Suprapubic skin (tissue), 4 donors: ENCODE measurements at regions not wholly inside any gene's neighbourhood (a gene's known extent, or its start where the extent isn't known, plus 50 kb on each side); places are given as distances from the start of the nearest gene placed in this dataset.

Experiments
- DNase-seq, 2 donors: peaks; one replicate each; pipeline ENCODE4 v3.0.0-alpha.2; 2019; ENCODE audit warnings: low spot score in 2 of 2
- H3K27ac ChIP-seq: fragments of 200-600 bp; sonication (generic); one replicate; pipeline ENCODE4 v1.5.1; 2019
- H3K27me3 ChIP-seq: fragments of 200-600 bp; sonication (generic); one replicate; pipeline ENCODE4 v1.5.1; 2019
- H3K36me3 ChIP-seq: fragments of 200-600 bp; sonication (generic); one replicate; pipeline ENCODE4 v1.5.1; 2019
- H3K4me1 ChIP-seq: fragments of 200-600 bp; sonication (generic); one replicate; pipeline ENCODE4 v1.5.1; 2019
- H3K4me3 ChIP-seq: fragments of 200-600 bp; sonication (generic); one replicate; pipeline ENCODE4 v1.5.1; 2019; ENCODE audit warnings: mild to moderate bottlenecking
- H3K9me3 ChIP-seq: fragments of 200-600 bp; sonication (generic); one replicate; pipeline ENCODE4 v1.5.1; 2019
- CTCF ChIP-seq, 2 donors: fragments of 200-600 bp in 1 of 2; fragments of 450-650 bp in 1 of 2; sonication (generic) in 1 of 2; IDR thresholded peaks; one replicate each; pipeline ENCODE4 v1.5.1; 2016 to 2019; ENCODE audit warnings: antibody characterized with exemption in 2 of 2, mild to moderate bottlenecking in 1 of 2, moderate library complexity in 1 of 2
- EP300 ChIP-seq: sonication (generic); formaldehyde crosslinking; IDR thresholded peaks from one replicate; pipeline ENCODE4 v1.6.1; 2017; ENCODE audit warnings: antibody characterized with exemption
- POLR2A ChIP-seq, 2 donors: fragments of 450-650 bp; IDR thresholded peaks; one replicate each; pipeline ENCODE4 v1.6.1; 2017; ENCODE audit warnings: antibody characterized with exemption in 2 of 2, mild to moderate bottlenecking in 2 of 2, moderate library complexity in 2 of 2
- POLR2AphosphoS5 ChIP-seq, 3 donors: sonication (generic); formaldehyde crosslinking; IDR thresholded peaks; one replicate each; pipeline ENCODE4 v1.6.1; 2017; ENCODE audit warnings: antibody characterized with exemption in 3 of 3
- WGBS: methylation state at CpG from one replicate; pipeline ENCODE4 v1.1.5; 2018; 5-methylcytosine and 5-hydroxymethylcytosine counted together

- Histone ChIP-seq H3K4me1 (peaks cover 13% of the 10 kb centered on the region), H3K4me3 (no peak overlapping the region), H3K27me3 (no peaks in the 10 kb centered on the region), H3K9me3 (no peaks in the 10 kb centered on the region), H3K36me3 (no peaks in the 10 kb centered on the region), H3K27ac (no peak overlapping the region)
- WGBS, result 84% methylated on average over 8 of the region's 8 CpGs
- no peak for TF ChIP-seq CTCF (IDR thresholded peaks at IDR 0.05)
- no peak for TF ChIP-seq POLR2A (IDR thresholded peaks at IDR 0.05)
- TF ChIP-seq EP300, result no peak
- TF ChIP-seq POLR2AphosphoS5 (IDR thresholded peaks at IDR 0.05), result no peak
- no peak for DNase-seq
Measured at GRCh38 chr18:8468191-8468590, 141.0 kb upstream of the RAB12 start.

GRCh38 chr18:8468921-8469335 lies 140.3 kb upstream of the RAB12 start:
- 25% methylated on average over 9 of the region's 9 CpGs for WGBS
- Histone ChIP-seq H3K36me3 (no peaks in the 10 kb centered on the region), H3K27ac (no peak overlapping the region), H3K9me3 (no peaks in the 10 kb centered on the region), H3K27me3 (no peaks in the 10 kb centered on the region), H3K4me3 (no peak overlapping the region), H3K4me1 (peaks cover 13% of the 10 kb centered on the region)
- TF ChIP-seq POLR2AphosphoS5 (IDR thresholded peaks at IDR 0.05) (no peak), EP300 (no peak), CTCF (IDR thresholded peaks at IDR 0.05) (no peak), POLR2A (IDR thresholded peaks at IDR 0.05) (no peak)
- DNase-seq, result no peak

- no peak for TF ChIP-seq POLR2AphosphoS5 (IDR thresholded peaks at IDR 0.05)
- TF ChIP-seq CTCF (IDR thresholded peaks at IDR 0.05), result no peak
- TF ChIP-seq POLR2A (IDR thresholded peaks at IDR 0.05), result no peak
- no peak for TF ChIP-seq EP300
Measured at GRCh38 chr18:8469544-8470130, 139.6 kb upstream of the RAB12 start.

GRCh38 chr18:8471372-8471771 lies 137.9 kb upstream of the RAB12 start:
- no peak for DNase-seq
- no peaks in the 10 kb centered on the region for H3K36me3 ChIP-seq
- no peak overlapping the region for H3K27ac ChIP-seq
- H3K9me3 ChIP-seq, result no peaks in the 10 kb centered on the region
- 79% methylated on average over 6 of the region's 6 CpGs for WGBS
- no peak overlapping the region for H3K4me3 ChIP-seq
- peaks cover 13% of the 10 kb centered on the region for H3K4me1 ChIP-seq
- TF ChIP-seq EP300, result no peak
- no peak for TF ChIP-seq CTCF (IDR thresholded peaks at IDR 0.05)
- no peak for TF ChIP-seq POLR2A (IDR thresholded peaks at IDR 0.05)
- TF ChIP-seq POLR2AphosphoS5 (IDR thresholded peaks at IDR 0.05), result no peak
- H3K27me3 ChIP-seq, result peaks cover 4% of the 10 kb centered on the region

More at GRCh38 chr18:8469544-8470130, 139.6 kb upstream of the RAB12 start:
- Histone ChIP-seq H3K27me3 (no peaks in the 10 kb centered on the region), H3K4me1 (peaks cover 13% of the 10 kb centered on the region), H3K36me3 (no peaks in the 10 kb centered on the region), H3K27ac (no peak overlapping the region), H3K9me3 (no peaks in the 10 kb centered on the region), H3K4me3 (no peak overlapping the region)
- WGBS, result 44% methylated on average over 6 of the region's 6 CpGs
- DNase-seq, result no peak

GRCh38 chr18:8474661-8475060 lies 134.6 kb upstream of the RAB12 start:
- Histone ChIP-seq H3K4me3 (no peak overlapping the region), H3K27ac (no peak overlapping the region), H3K36me3 (no peaks in the 10 kb centered on the region), H3K4me1 (peaks cover 9% of the 10 kb centered on the region), H3K9me3 (no peaks in the 10 kb centered on the region), H3K27me3 (peaks cover 4% of the 10 kb centered on the region)
- no peak for DNase-seq
- no peak for TF ChIP-seq POLR2A (IDR thresholded peaks at IDR 0.05)
- TF ChIP-seq CTCF (IDR thresholded peaks at IDR 0.05), result no peak
- no peak for TF ChIP-seq POLR2AphosphoS5 (IDR thresholded peaks at IDR 0.05)
- no peak for TF ChIP-seq EP300
- 79% methylated on average over 3 of the region's 3 CpGs for WGBS
